Fibroblast of gingiva (primary cell): ENCODE measurements at regions not wholly inside any gene's neighbourhood (a gene's known extent, or its start where the extent isn't known, plus 50 kb on each side); places are given as distances from the start of the nearest gene placed in this dataset.
"Not testable (repeated sequence)": the region's sequence is repeated elsewhere in the genome, so short reads cannot be mapped to it uniquely, and the experiment has no call there.

Experiments used
- DNase-seq: peaks from one replicate; pipeline ENCODE4 v3.0.0-alpha.2; 2011; ENCODE audit warnings: low read depth

- no peak for DNase-seq
Measured at GRCh38 chr5:121319292-121319691, 532.4 kb upstream of the FTMT start.

GRCh38 chr5:121325930-121326329 is 525.8 kb upstream of the FTMT start:
- DNase-seq: peak; percentile 1

- DNase-seq: peak; percentile 72
Measured at GRCh38 chr5:121350181-121350930, 501.3 kb upstream of the FTMT start.

GRCh38 chr5:121366515-121366914 is 485.2 kb upstream of the FTMT start:
- peak; percentile 86 for DNase-seq

- DNase-seq: no peak
Measured at GRCh38 chr5:121373371-121373770, 478.3 kb upstream of the FTMT start.

- DNase-seq: peak; percentile 15
Measured at GRCh38 chr5:121377461-121377860, 474.2 kb upstream of the FTMT start.

- peak; percentile 2 for DNase-seq
Measured at GRCh38 chr5:121378046-121378445, 473.6 kb upstream of the FTMT start.

- no peak for DNase-seq
Measured at GRCh38 chr5:121378559-121379359, 472.9 kb upstream of the FTMT start.

GRCh38 chr5:121380066-121380465 is 471.6 kb upstream of the FTMT start:
- no peak for DNase-seq

- DNase-seq: no peak
Measured at GRCh38 chr5:121384359-121384758, 467.3 kb upstream of the FTMT start.

- no peak for DNase-seq
Measured at GRCh38 chr5:121386334-121386733, 465.3 kb upstream of the FTMT start.

- no peak for DNase-seq
Measured at GRCh38 chr5:121396716-121397115, 455.0 kb upstream of the FTMT start.

- DNase-seq: no peak
Measured at GRCh38 chr5:121399879-121400278, 451.8 kb upstream of the FTMT start.

GRCh38 chr5:121408778-121409177 is 442.9 kb upstream of the FTMT start:
- DNase-seq: no peak

GRCh38 chr5:121415270-121415669 is 436.4 kb upstream of the FTMT start:
- DNase-seq: peak; percentile 39

- DNase-seq: no peak
Measured at GRCh38 chr5:121421646-121422045, 430.0 kb upstream of the FTMT start.

GRCh38 chr5:121424976-121425375 is 426.7 kb upstream of the FTMT start:
- DNase-seq: peak; percentile 45

- DNase-seq: no peak
Measured at GRCh38 chr5:121426153-121426552, 425.5 kb upstream of the FTMT start.

GRCh38 chr5:121429761-121430160 is 421.9 kb upstream of the FTMT start:
- DNase-seq: peak; percentile 12

- DNase-seq: no peak
Measured at GRCh38 chr5:121430538-121430937, 421.1 kb upstream of the FTMT start.

- DNase-seq: no peak
Measured at GRCh38 chr5:121445511-121445910, 406.2 kb upstream of the FTMT start.

GRCh38 chr5:121462441-121462840 is 389.2 kb upstream of the FTMT start:
- no peak for DNase-seq

GRCh38 chr5:121471222-121471621 is 380.5 kb upstream of the FTMT start:
- DNase-seq: not testable (repeated sequence)
